ENCODE measurements at regions not wholly inside any gene's neighbourhood (a gene's known extent, or its start where the extent isn't known, plus 50 kb on each side); places are given as distances from the start of the nearest gene placed in this dataset.

GRCh38 chr2:59886759-59887158 lies 666.7 kb downstream of the BCL11A start:
- TF ChIP-seq, protein P1, sequence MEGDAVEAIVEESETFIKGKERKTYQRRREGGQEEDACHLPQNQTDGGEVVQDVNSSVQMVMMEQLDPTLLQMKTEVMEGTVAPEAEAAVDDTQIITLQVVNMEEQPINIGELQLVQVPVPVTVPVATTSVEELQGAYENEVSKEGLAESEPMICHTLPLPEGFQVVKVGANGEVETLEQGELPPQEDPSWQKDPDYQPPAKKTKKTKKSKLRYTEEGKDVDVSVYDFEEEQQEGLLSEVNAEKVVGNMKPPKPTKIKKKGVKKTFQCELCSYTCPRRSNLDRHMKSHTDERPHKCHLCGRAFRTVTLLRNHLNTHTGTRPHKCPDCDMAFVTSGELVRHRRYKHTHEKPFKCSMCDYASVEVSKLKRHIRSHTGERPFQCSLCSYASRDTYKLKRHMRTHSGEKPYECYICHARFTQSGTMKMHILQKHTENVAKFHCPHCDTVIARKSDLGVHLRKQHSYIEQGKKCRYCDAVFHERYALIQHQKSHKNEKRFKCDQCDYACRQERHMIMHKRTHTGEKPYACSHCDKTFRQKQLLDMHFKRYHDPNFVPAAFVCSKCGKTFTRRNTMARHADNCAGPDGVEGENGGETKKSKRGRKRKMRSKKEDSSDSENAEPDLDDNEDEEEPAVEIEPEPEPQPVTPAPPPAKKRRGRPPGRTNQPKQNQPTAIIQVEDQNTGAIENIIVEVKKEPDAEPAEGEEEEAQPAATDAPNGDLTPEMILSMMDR (IDR thresholded peaks at IDR 0.05; ENCODE audit: insufficient read depth, low read length) = no peak
- DNase-seq (ENCODE audit: low read depth) = no peak
- H3K4me3 ChIP-seq (ENCODE audit: low read depth, low read length) = no peak overlapping the region

DNA sequence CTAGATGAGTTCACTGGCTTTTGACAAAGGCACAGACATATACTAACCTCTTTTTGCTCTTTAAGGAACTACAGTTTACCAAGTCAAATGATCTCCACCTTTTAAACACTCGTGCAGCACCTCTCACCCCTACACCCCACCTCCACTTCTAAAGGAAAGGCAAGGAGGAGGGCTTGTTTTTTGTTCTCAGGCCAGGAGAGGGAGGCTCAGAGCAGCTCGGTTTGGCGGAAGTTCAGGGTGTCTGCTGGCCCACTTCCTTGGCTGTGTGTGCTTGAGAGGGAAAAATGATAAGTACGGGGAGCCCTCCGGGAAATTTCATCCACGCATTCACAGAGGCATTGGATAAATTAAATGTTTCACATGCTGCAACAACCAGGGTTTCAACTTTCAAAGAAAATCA lies 667.9 kb downstream of the BCL11A start:
- TF ChIP-seq, protein P1 (IDR thresholded peaks at IDR 0.05; ENCODE audit: insufficient read depth, low read length) = no peak
- DNase-seq (ENCODE audit: low read depth) = no peak
- H3K4me3 ChIP-seq (ENCODE audit: low read depth, low read length) = no peak overlapping the region

GRCh38 chr2:59884166-59884565 lies 669.3 kb downstream of the BCL11A start:
- TF ChIP-seq, protein P1 (IDR thresholded peaks at IDR 0.05; ENCODE audit: insufficient read depth, low read length) = no peak

GRCh38 chr2:59882822-59883221 lies 670.6 kb downstream of the BCL11A start:
- no peak overlapping the region for H3K4me3 ChIP-seq (ENCODE audit: low read depth, low read length)
- no peak for DNase-seq (ENCODE audit: low read depth)
- TF ChIP-seq, protein P1 (IDR thresholded peaks at IDR 0.05; ENCODE audit: insufficient read depth, low read length) = no peak

More at GRCh38 chr2:59884166-59884565, 669.3 kb downstream of the BCL11A start:
- no peak overlapping the region for H3K4me3 ChIP-seq (ENCODE audit: low read depth, low read length)
- DNase-seq (ENCODE audit: low read depth) = no peak

GRCh38 chr2:59882279-59882678 lies 671.2 kb downstream of the BCL11A start:
- H3K4me3 ChIP-seq (ENCODE audit: low read depth, low read length) = no peak overlapping the region
- TF ChIP-seq, protein P1 (IDR thresholded peaks at IDR 0.05; ENCODE audit: insufficient read depth, low read length) = no peak
- no peak for DNase-seq (ENCODE audit: low read depth)

DNA sequence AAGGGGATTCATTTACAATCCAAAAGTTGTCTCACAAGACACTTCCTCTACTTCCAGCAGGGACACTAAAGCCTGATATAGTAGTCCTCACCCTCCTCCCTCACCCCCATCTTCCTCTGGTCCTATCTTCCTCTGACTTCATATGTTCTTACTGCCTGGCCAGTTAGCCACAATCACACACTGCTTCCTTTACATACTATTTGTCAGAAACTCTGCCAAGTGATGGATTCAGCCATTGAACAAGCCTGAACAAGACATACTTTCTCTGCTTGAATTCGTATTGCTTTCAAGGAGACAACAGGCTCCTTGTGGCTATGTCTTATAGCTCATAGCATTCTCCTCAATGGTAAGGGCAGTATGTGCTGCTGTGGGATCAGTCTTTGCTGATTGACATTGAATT lies 672.2 kb downstream of the BCL11A start:
- H3K4me3 ChIP-seq (ENCODE audit: low read depth, low read length) = no peak overlapping the region
- no peak for DNase-seq (ENCODE audit: low read depth)
- TF ChIP-seq, protein P1 (IDR thresholded peaks at IDR 0.05; ENCODE audit: insufficient read depth, low read length) = no peak

GRCh38 chr2:59879700-59880131 lies 673.7 kb downstream of the BCL11A start:
- H3K4me3 ChIP-seq (ENCODE audit: low read depth, low read length) = no peak overlapping the region
- TF ChIP-seq, protein P1 (IDR thresholded peaks at IDR 0.05; ENCODE audit: insufficient read depth, low read length) = no peak
- no peak for DNase-seq (ENCODE audit: low read depth)

Measured in fibroblast of the aortic adventitia (primary cell).